HL-60/S4 (cell line): ENCODE measurements at regions not wholly inside any gene's neighbourhood (a gene's known extent, or its start where the extent isn't known, plus 50 kb on each side); places are given as distances from the start of the nearest gene placed in this dataset.
"Not testable (repeated sequence)": the region's sequence is repeated elsewhere in the genome, so short reads cannot be mapped to it uniquely, and the experiment has no call there.

Experiments
- in situ Hi-C: fragments of 300-500 bp; cut with MboI; formaldehyde crosslinking; loops from 2 replicates; pipeline ENCODE4 v1.14.3; 2022; ENCODE audit warnings: low sequenced_read_pairs

GRCh38 chr6:104446101-104447080, 413.3 kb downstream of the HACE1 start:
- in situ Hi-C loops = not testable (repeated sequence)

GRCh38 chr6:104434519-104434918, 425.2 kb downstream of the HACE1 start:
- in situ Hi-C loops = no loop called here

- in situ Hi-C loops = no loop called here
Observed at GRCh38 chr6:104431096-104431495, 428.6 kb downstream of the HACE1 start.

- in situ Hi-C loops = no loop called here
Observed at GRCh38 chr6:104428184-104428583, 431.5 kb downstream of the HACE1 start.

- in situ Hi-C loops = no loop called here
Observed at GRCh38 chr6:104423691-104424090, 436.0 kb downstream of the HACE1 start.

GRCh38 chr6:104421650-104422049, 438.1 kb downstream of the HACE1 start:
- in situ Hi-C loops = no loop called here

- in situ Hi-C loops = no loop called here
Observed at GRCh38 chr6:104418839-104419238, 440.9 kb downstream of the HACE1 start.

- in situ Hi-C loops = no loop called here
Observed at GRCh38 chr6:104418125-104418524, 441.6 kb downstream of the HACE1 start.

- in situ Hi-C loops = no loop called here
Observed at GRCh38 chr6:104414723-104415122, 445.0 kb downstream of the HACE1 start.

GRCh38 chr6:104413767-104414166, 446.0 kb downstream of the HACE1 start:
- in situ Hi-C loops = no loop called here

GRCh38 chr6:104411302-104411701, 448.4 kb downstream of the HACE1 start:
- in situ Hi-C loops = no loop called here

GRCh38 chr6:104409913-104410312, 449.8 kb downstream of the HACE1 start:
- in situ Hi-C loops = no loop called here

- in situ Hi-C loops = no loop called here
Observed at GRCh38 chr6:104407957-104408356, 451.8 kb downstream of the HACE1 start.

GRCh38 chr6:104404377-104404776, 455.3 kb downstream of the HACE1 start:
- in situ Hi-C loops = no loop called here

- in situ Hi-C loops = no loop called here
Observed at GRCh38 chr6:104402572-104402971, 457.1 kb downstream of the HACE1 start.

GRCh38 chr6:104401926-104402325, 457.8 kb downstream of the HACE1 start:
- in situ Hi-C loops = no loop called here

GRCh38 chr6:104400844-104401243, 458.9 kb downstream of the HACE1 start:
- in situ Hi-C loops = no loop called here

GRCh38 chr6:104396077-104396476, 463.6 kb downstream of the HACE1 start:
- in situ Hi-C loops = no loop called here

- in situ Hi-C loops = no loop called here
Observed at GRCh38 chr6:104381907-104382306, 477.8 kb downstream of the HACE1 start.

GRCh38 chr6:104365451-104366234, 494.1 kb downstream of the HACE1 start:
- in situ Hi-C loops = no loop called here

GRCh38 chr6:104357928-104358327, 501.8 kb downstream of the HACE1 start:
- in situ Hi-C loops = no loop called here

GRCh38 chr6:104356197-104356596, 503.5 kb downstream of the HACE1 start:
- in situ Hi-C loops = no loop called here
